GM12874 (cell line): ENCODE measurements at regions not wholly inside any gene's neighbourhood (a gene's known extent, or its start where the extent isn't known, plus 50 kb on each side); places are given as distances from the start of the nearest gene placed in this dataset.

Experiments used
- TF ChIP-seq, protein P1 (sequence below): IDR thresholded peaks from 2 replicates; pipeline ENCODE4 v1.5.1; 2011; ENCODE audit warnings: low read depth, mild to moderate bottlenecking, control low read depth, low read length, moderate library complexity; ENCODE audit not compliant: insufficient read depth

- TF ChIP-seq, protein P1, sequence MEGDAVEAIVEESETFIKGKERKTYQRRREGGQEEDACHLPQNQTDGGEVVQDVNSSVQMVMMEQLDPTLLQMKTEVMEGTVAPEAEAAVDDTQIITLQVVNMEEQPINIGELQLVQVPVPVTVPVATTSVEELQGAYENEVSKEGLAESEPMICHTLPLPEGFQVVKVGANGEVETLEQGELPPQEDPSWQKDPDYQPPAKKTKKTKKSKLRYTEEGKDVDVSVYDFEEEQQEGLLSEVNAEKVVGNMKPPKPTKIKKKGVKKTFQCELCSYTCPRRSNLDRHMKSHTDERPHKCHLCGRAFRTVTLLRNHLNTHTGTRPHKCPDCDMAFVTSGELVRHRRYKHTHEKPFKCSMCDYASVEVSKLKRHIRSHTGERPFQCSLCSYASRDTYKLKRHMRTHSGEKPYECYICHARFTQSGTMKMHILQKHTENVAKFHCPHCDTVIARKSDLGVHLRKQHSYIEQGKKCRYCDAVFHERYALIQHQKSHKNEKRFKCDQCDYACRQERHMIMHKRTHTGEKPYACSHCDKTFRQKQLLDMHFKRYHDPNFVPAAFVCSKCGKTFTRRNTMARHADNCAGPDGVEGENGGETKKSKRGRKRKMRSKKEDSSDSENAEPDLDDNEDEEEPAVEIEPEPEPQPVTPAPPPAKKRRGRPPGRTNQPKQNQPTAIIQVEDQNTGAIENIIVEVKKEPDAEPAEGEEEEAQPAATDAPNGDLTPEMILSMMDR = no peak
Measured at GRCh38 chr10:53236941-53237340, 464.4 kb upstream of the MBL2 start.

- TF ChIP-seq, protein P1 = no peak
Measured at GRCh38 chr10:53233749-53234148, 461.2 kb upstream of the MBL2 start.

- TF ChIP-seq, protein P1 = no peak
Measured at GRCh38 chr10:53230651-53231050, 458.1 kb upstream of the MBL2 start.

DNA sequence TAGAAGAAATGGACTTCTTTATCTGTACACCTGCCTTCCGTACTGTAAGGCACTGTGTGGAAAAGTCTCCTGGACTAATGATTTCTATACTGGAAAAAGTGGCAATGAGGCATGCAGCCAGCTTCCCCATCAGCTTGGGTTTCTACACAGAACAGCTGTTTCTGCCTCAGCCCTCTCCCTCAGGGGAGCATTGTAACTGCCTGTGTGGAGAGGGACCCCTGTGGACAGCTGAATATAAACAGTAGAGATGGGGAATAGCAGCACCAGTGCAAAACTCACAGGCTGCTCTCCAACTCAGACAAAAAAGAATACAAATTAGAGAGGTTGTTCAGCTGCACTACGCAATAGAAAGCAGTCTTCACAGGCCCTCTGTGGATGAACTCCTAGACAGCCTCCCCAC lies 451.3 kb upstream of the MBL2 start:
- TF ChIP-seq, protein P1 = no peak

GRCh38 chr10:53222806-53223205 lies 450.2 kb upstream of the MBL2 start:
- TF ChIP-seq, protein P1 = no peak

DNA sequence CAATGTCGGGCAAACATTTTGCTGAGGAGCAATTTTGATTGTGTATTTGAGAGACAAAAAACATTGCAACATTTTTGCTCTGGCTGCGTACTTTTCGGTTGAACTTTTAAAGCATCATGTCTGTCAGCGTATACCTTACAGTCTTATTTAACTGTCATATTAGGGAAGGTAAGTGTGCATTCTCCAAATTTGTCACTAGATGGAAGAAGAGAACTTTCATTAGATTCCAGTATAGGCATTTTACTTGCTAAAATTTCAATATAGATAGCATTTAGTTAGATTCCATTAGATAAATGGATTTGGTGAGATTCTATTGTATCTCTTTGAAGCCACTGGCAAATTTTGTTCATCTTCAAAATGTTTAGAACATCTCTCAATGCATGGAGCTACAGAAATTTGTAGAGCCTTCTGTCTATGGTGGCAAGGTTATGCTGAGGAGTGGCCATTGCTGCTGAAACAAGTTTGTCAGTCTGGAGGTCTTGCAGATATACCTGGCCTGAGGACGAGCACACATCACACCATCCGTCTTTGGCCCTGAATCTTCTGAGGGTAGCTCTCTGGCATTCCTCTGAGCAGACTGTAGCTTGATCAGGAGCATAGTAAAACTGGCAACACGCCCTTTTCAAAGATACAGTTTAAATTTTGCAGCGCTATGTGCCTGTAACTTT lies 437.5 kb upstream of the MBL2 start:
- TF ChIP-seq, protein P1 = peak; percentile 9; the same call in 1 of the 2 replicates

DNA sequence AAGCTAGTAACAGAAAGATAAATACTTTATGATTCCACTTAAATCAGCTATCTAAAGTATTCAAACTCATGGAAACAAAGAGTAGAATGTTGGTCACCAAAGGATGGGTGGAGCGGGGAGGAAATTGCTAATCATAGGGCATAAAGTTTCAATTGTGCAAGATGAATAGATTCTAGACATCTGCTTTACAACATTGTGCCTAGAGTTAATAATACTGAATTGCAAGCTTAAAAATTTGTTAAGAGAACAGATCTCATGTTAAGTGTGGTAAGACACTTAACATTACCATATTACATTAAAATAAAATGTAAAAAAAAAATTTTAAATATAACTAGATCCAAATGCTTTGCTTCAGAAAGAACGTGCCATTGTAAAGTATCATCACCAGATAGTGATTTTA lies 411.1 kb upstream of the MBL2 start:
- TF ChIP-seq, protein P1 = no peak

DNA sequence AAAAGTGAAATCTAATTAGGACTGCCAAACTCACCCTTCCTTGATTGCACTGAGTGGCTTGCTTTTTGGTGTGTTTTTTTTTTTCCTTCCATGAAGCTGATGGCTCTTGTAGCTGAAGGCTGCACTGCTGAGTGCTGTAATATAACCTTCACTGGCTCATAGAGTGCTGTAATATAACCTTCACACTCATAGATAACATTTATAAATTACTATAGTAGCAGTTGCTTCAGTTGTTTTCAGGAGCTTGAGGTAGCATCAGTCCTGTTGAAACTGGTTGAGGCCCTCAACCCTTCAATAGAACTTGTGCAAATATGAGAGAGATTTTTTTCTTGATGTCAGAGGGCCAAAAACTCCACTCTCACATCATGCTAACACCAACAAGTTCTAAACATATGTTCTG lies 404.9 kb upstream of the MBL2 start:
- TF ChIP-seq, protein P1 = no peak
